DMS 273 (cell line): ENCODE measurements at regions not wholly inside any gene's neighbourhood (a gene's known extent, or its start where the extent isn't known, plus 50 kb on each side); places are given as distances from the start of the nearest gene placed in this dataset.

Experiments used
- DNase-seq: peaks from one replicate; lab custom pipeline; 2025; ENCODE audit not compliant: unreplicated experiment; lab: John Stamatoyannopoulos, UW

- DNase-seq = no peak
Observed at GRCh38 chr12:30106204-30106965, 322.6 kb upstream of the TMTC1 start.

GRCh38 chr12:30105505-30105904 lies 321.8 kb upstream of the TMTC1 start:
- DNase-seq = no peak

- no peak for DNase-seq
Observed at GRCh38 chr12:30104971-30105370, 321.2 kb upstream of the TMTC1 start.

GRCh38 chr12:30100741-30101140 lies 317.0 kb upstream of the TMTC1 start:
- no peak for DNase-seq

- DNase-seq = no peak
Observed at GRCh38 chr12:30098677-30099076, 314.9 kb upstream of the TMTC1 start.

GRCh38 chr12:30095511-30095910 lies 311.8 kb upstream of the TMTC1 start:
- no peak for DNase-seq

- DNase-seq = no peak
Observed at GRCh38 chr12:30092983-30093617, 309.4 kb upstream of the TMTC1 start.

GRCh38 chr12:30090258-30090657 lies 306.5 kb upstream of the TMTC1 start:
- DNase-seq = no peak

GRCh38 chr12:30088259-30088995 lies 304.7 kb upstream of the TMTC1 start:
- DNase-seq = no peak

GRCh38 chr12:30082381-30082780 lies 298.6 kb upstream of the TMTC1 start:
- no peak for DNase-seq

GRCh38 chr12:30074916-30075315 lies 291.2 kb upstream of the TMTC1 start:
- DNase-seq = no peak

- DNase-seq = no peak
Observed at GRCh38 chr12:30072824-30073223, 289.1 kb upstream of the TMTC1 start.

GRCh38 chr12:30067146-30067545 lies 283.4 kb upstream of the TMTC1 start:
- DNase-seq = no peak

GRCh38 chr12:30064906-30065305 lies 281.2 kb upstream of the TMTC1 start:
- no peak for DNase-seq

GRCh38 chr12:30063435-30063945 lies 279.7 kb upstream of the TMTC1 start:
- no peak for DNase-seq

- DNase-seq = no peak
Observed at GRCh38 chr12:30048371-30048770, 264.6 kb upstream of the TMTC1 start.

GRCh38 chr12:30047516-30048254 lies 263.9 kb upstream of the TMTC1 start:
- peak; percentile 12 for DNase-seq

- no peak for DNase-seq
Observed at GRCh38 chr12:30046376-30046775, 262.6 kb upstream of the TMTC1 start.

- DNase-seq = no peak
Observed at GRCh38 chr12:30045171-30045570, 261.4 kb upstream of the TMTC1 start.

- DNase-seq = no peak
Observed at GRCh38 chr12:30044206-30044605, 260.5 kb upstream of the TMTC1 start.
